ENCODE measurements at regions not wholly inside any gene's neighbourhood (a gene's known extent, or its start where the extent isn't known, plus 50 kb on each side); places are given as distances from the start of the nearest gene placed in this dataset.

- Histone ChIP-seq H3K4me3 (ENCODE audit: low read depth in 1 of 3, low read length in 3 of 3) (no peak overlapping the region), H3K9ac (ENCODE audit: low read depth in 1 of 2, low read length in 2 of 2) (no peak overlapping the region), H3K9me3 (ENCODE audit: control insufficient read depth in 4 of 4, low read length in 3 of 4) (no peaks in the 10 kb centered on the region), H3K4me1 (ENCODE audit: control insufficient read depth in 4 of 4, insufficient read depth in 4 of 4, low read length in 3 of 4) (peaks cover 0 to 4% (median 0%) of the 10 kb centered on the region in 4 donors), H3K36me3 (ENCODE audit: control insufficient read depth in 4 of 4, insufficient read depth in 3 of 4, low read depth in 1 of 4, low read length in 3 of 4) (no peaks in the 10 kb centered on the region), H3K27me3 (ENCODE audit: control insufficient read depth in 4 of 4, insufficient read depth in 4 of 4, low read length in 3 of 4) (no peaks in the 10 kb centered on the region), H3K27ac (ENCODE audit: low read depth in 1 of 2, low read length in 2 of 2) (no peak overlapping the region)
- DNase-seq (ENCODE audit: low spot score) = no peak
- 86% methylated on average over 11 of the region's 11 CpGs for WGBS
- TF ChIP-seq REST (IDR thresholded peaks at IDR 0.05) (no peak), FOXA1 (IDR thresholded peaks at IDR 0.05) (no peak), YY1 (IDR thresholded peaks at IDR 0.05) (no peak), EGR1 (IDR thresholded peaks at IDR 0.05; ENCODE audit: low read depth in 2 of 2) (no peak), HNF4G (IDR thresholded peaks at IDR 0.05) (no peak), TAF1 (conservative IDR thresholded peaks at IDR 0.05) (no peak), ATF3 (IDR thresholded peaks at IDR 0.05) (no peak), RXRA (IDR thresholded peaks at IDR 0.05) (no peak), FOXA2 (IDR thresholded peaks at IDR 0.05) (no peak), MAX (IDR thresholded peaks at IDR 0.05) (no peak), SP1 (IDR thresholded peaks at IDR 0.05) (no peak)
Measured at GRCh38 chr3:193775421-193776077, 182.5 kb downstream of the OPA1 start.

GRCh38 chr3:193776626-193777358, 183.8 kb downstream of the OPA1 start:
- DNase-seq (ENCODE audit: low spot score) = no peak
- Histone ChIP-seq H3K27ac (ENCODE audit: low read depth in 1 of 2, low read length in 2 of 2) (no peak overlapping the region), H3K9me3 (ENCODE audit: control insufficient read depth in 4 of 4, low read length in 3 of 4) (no peaks in the 10 kb centered on the region), H3K4me1 (ENCODE audit: control insufficient read depth in 4 of 4, insufficient read depth in 4 of 4, low read length in 3 of 4) (peaks cover 0 to 5% (median 0%) of the 10 kb centered on the region in 4 donors), H3K4me3 (ENCODE audit: low read depth in 1 of 3, low read length in 3 of 3) (no peak overlapping the region), H3K36me3 (ENCODE audit: control insufficient read depth in 4 of 4, insufficient read depth in 3 of 4, low read depth in 1 of 4, low read length in 3 of 4) (no peaks in the 10 kb centered on the region), H3K27me3 (ENCODE audit: control insufficient read depth in 4 of 4, insufficient read depth in 4 of 4, low read length in 3 of 4) (no peaks in the 10 kb centered on the region), H3K9ac (ENCODE audit: low read depth in 1 of 2, low read length in 2 of 2) (no peak overlapping the region)
- 72% methylated on average over 7 of the region's 7 CpGs for WGBS
- TF ChIP-seq HNF4A (conservative IDR thresholded peaks at IDR 0.05) (no peak), CTCF (IDR thresholded peaks at IDR 0.05; ENCODE audit: low read depth, low read length, missing input control) (no peak), SP1 (IDR thresholded peaks at IDR 0.05) (no peak), RAD21 (IDR thresholded peaks at IDR 0.05) (no peak), YY1 (IDR thresholded peaks at IDR 0.05) (no peak), JUND (IDR thresholded peaks at IDR 0.05) (no peak), FOXA1 (IDR thresholded peaks at IDR 0.05) (no peak), EGR1 (IDR thresholded peaks at IDR 0.05; ENCODE audit: low read depth in 2 of 2) (no peak)

All from liver (tissue), 8 donors.